HepG2 (cell line): ENCODE measurements at regions not wholly inside any gene's neighbourhood (a gene's known extent, or its start where the extent isn't known, plus 50 kb on each side); places are given as distances from the start of the nearest gene placed in this dataset.

ENCODE experiments used
- ATAC-seq: fragments of 200-7000 bp; cut with Tn5 transposase; 3 replicates; pipeline ENCODE4 v1.9.1; 2020; ENCODE audit warnings: mild to moderate bottlenecking, moderate library complexity
- BruUV-seq: library from RNA; stranded (reverse); fragments of 400-500 nt; replicated peaks from 2 replicates; lab custom pipeline; 2021; lab: Mats Ljungman, UMichigan
- CTCF ChIA-PET: fragments of 300-600 bp; formaldehyde crosslinking; extraction: SDS; loops from one replicate; lab custom pipeline; 2021; ENCODE audit warnings: low total read pairs, inconsistent platforms, low intra/inter-chr PET ratio; lab: Yijun Ruan, JAX
- POLR2A ChIA-PET: fragments of 350-600 bp; sonication (Branson Sonifier 250); formaldehyde crosslinking; loops from one replicate; lab custom pipeline; 2020; ENCODE audit warnings: antibody characterized with exemption, inconsistent platforms; lab: Yijun Ruan, JAX
- DNase-seq: peaks from one replicate; pipeline ENCODE4 v3.0.0-alpha.2; 2015; ENCODE audit warnings: low spot score
- FAIRE-seq: peaks from 3 replicates; lab custom pipeline; 2011; peaks lifted over from hg19 to GRCh38; lab: Jason Lieb, UNC
- H2AFZ ChIP-seq: one replicate; pipeline ENCODE4 v1.6.1; 2011; ENCODE audit warnings: low read length, inconsistent platforms
- H3K27ac ChIP-seq: fragments of 300-600 bp; 3 replicates; pipeline ENCODE4 v1.8.0; 2011; ENCODE audit warnings: mixed run types, mild to moderate bottlenecking, mixed read lengths, low read length, inconsistent platforms; ENCODE audit not compliant: insufficient read depth; ENCODE audit errors: extremely low read length
- H3K27me3 ChIP-seq, 2 experiments: fragments of 200-600 bp in 1 of 2; 2 replicates in 1 of 2; 3 replicates in 1 of 2; pipeline versions ENCODE4 v1.6.0 to v1.8.0; 2011; ENCODE audit warnings: low read length in 2 of 2, mild to moderate bottlenecking in 2 of 2, moderate library complexity in 2 of 2, inconsistent platforms in 1 of 2; ENCODE audit not compliant: insufficient read depth in 2 of 2, control insufficient read depth in 1 of 2
- H3K36me3 ChIP-seq, 2 experiments: fragments of 200-600 bp in 1 of 2; replicated peaks in 1 of 2; 2 replicates in 1 of 2; 3 replicates in 1 of 2; pipeline versions ENCODE4 v1.5.1 to v1.8.0; 2011; ENCODE audit warnings: low read length in 2 of 2, inconsistent platforms in 1 of 2; ENCODE audit not compliant: insufficient read depth in 2 of 2, control insufficient read depth in 1 of 2
- H3K4me1 ChIP-seq: 2 replicates; pipeline ENCODE4 v1.5.1; 2012; ENCODE audit warnings: low read length, inconsistent platforms; ENCODE audit not compliant: insufficient read depth
- H3K4me2 ChIP-seq: 2 replicates; pipeline ENCODE4 v1.6.0; 2011; ENCODE audit warnings: low read depth, low read length, inconsistent platforms
- H3K4me3 ChIP-seq, 3 experiments: fragments of 200-600 bp in 1 of 3; sonication (generic), shearing (Covaris generic) in 1 of 3; replicated peaks in 1 of 3; 2 replicates each; pipeline ENCODE4 v1.5.1; 2011 to 2016; ENCODE audit warnings: low read length in 3 of 3, inconsistent platforms in 2 of 3, low read depth in 2 of 3, mild to moderate bottlenecking in 2 of 3, control low read depth in 1 of 3, mixed read lengths in 1 of 3; ENCODE audit not compliant: insufficient read depth in 1 of 3
- H3K79me2 ChIP-seq: one replicate; pipeline ENCODE4 v1.6.1; 2011; ENCODE audit warnings: low read length, inconsistent platforms; ENCODE audit not compliant: insufficient read depth
- H3K9ac ChIP-seq: 2 replicates; pipeline ENCODE4 v1.6.0; 2011; ENCODE audit warnings: mild to moderate bottlenecking, low read depth, low read length, inconsistent platforms; ENCODE audit not compliant: insufficient read depth
- H3K9me3 ChIP-seq: 2 replicates; pipeline ENCODE4 v1.5.1; 2012; ENCODE audit warnings: mild to moderate bottlenecking, low read length
- H4K20me1 ChIP-seq: 2 replicates; pipeline ENCODE4 v1.6.0; 2011; ENCODE audit warnings: inconsistent platforms, mild to moderate bottlenecking, low read length, moderate library complexity; ENCODE audit not compliant: insufficient read depth
- FOXA3 ChIP-seq: IDR thresholded peaks from 2 replicates; pipeline ENCODE4 v1.6.1; 2016; ENCODE audit warnings: missing genetic modification reagents, missing compliant biosample characterization
- KDM2A ChIP-seq: sonication (generic); formaldehyde crosslinking; IDR thresholded peaks from 2 replicates; pipeline ENCODE4 v1.4.0; 2020; ENCODE audit warnings: low read depth, missing genetic modification reagents, borderline replicate concordance
- MATR3 ChIP-seq: sonication (generic); formaldehyde crosslinking; IDR thresholded peaks from 2 replicates; pipeline ENCODE4 v1.4.0; 2020; ENCODE audit warnings: missing genetic modification reagents
- NFIB ChIP-seq: sonication (generic); formaldehyde crosslinking; IDR thresholded peaks from 2 replicates; pipeline ENCODE4 v1.9.0; 2021; ENCODE audit warnings: missing genetic modification reagents, mild to moderate bottlenecking, borderline replicate concordance
- NFKB2 ChIP-seq: sonication (generic); formaldehyde crosslinking; IDR thresholded peaks from 2 replicates; pipeline ENCODE4 v1.4.0; 2020; ENCODE audit warnings: missing genetic modification reagents, borderline replicate concordance
- NR2F6 ChIP-seq, 2 experiments: IDR thresholded peaks; 2 replicates each; pipeline ENCODE4 v1.6.1; 2016; ENCODE audit warnings: antibody characterized with exemption in 1 of 2, mild to moderate bottlenecking in 1 of 2
- NRL ChIP-seq: sonication (generic); formaldehyde crosslinking; IDR thresholded peaks from 2 replicates; pipeline ENCODE4 v1.5.0; 2020; ENCODE audit warnings: missing genetic modification reagents, mild to moderate bottlenecking, moderate library complexity, borderline replicate concordance
- ZMYM2 ChIP-seq: sonication (generic); formaldehyde crosslinking; IDR thresholded peaks from 2 replicates; pipeline ENCODE4 v1.8.0; 2022; ENCODE audit warnings: mild to moderate bottlenecking, missing genetic modification reagents
- ZNF224 ChIP-seq: sonication (generic); formaldehyde crosslinking; IDR thresholded peaks from 2 replicates; pipeline ENCODE4 v1.5.0; 2020; ENCODE audit warnings: mild to moderate bottlenecking, missing genetic modification reagents
- ZNF232 ChIP-seq: sonication (generic); formaldehyde crosslinking; IDR thresholded peaks from 2 replicates; pipeline ENCODE4 v1.4.0; 2020; ENCODE audit warnings: missing genetic modification reagents, borderline replicate concordance
- ZNF256 ChIP-seq: sonication (generic); formaldehyde crosslinking; conservative IDR thresholded peaks from 2 replicates; pipeline ENCODE4 v1.4.0; 2020; ENCODE audit warnings: missing genetic modification reagents
- ZNF557 ChIP-seq: sonication (generic); formaldehyde crosslinking; IDR thresholded peaks from 2 replicates; pipeline ENCODE4 v1.4.0; 2020; ENCODE audit warnings: missing genetic modification reagents
- ZNF780A ChIP-seq: sonication (generic); formaldehyde crosslinking; IDR thresholded peaks from 2 replicates; pipeline ENCODE4 v1.8.0; 2022; ENCODE audit warnings: mild to moderate bottlenecking, missing genetic modification reagents, moderate library complexity
- ZSCAN29 ChIP-seq: sonication (generic); formaldehyde crosslinking; conservative IDR thresholded peaks from 2 replicates; pipeline ENCODE4 v1.4.0; 2020; ENCODE audit warnings: mild to moderate bottlenecking, missing genetic modification reagents
- ZZZ3 ChIP-seq: sonication (generic); formaldehyde crosslinking; IDR thresholded peaks from 2 replicates; pipeline ENCODE4 v1.4.0; 2020; ENCODE audit warnings: missing genetic modification reagents, mild to moderate bottlenecking, borderline replicate concordance
- WGBS: methylation state at CpG from one replicate; pipeline ENCODE4 v1.1.6; 2017; ENCODE audit warnings: low lambda C conversion rate; 5-methylcytosine and 5-hydroxymethylcytosine counted together
- in situ Hi-C: cut with HindIII; loops from 2 replicates; pipeline ENCODE4 v1.10.0; 2017; ENCODE audit warnings: low pct_unique_long_range_greater_than_20kb; ENCODE audit not compliant: extremely low pct_ligation_motif_present
- intact Hi-C: fragments of 100-400 bp; cut with micrococcal nuclease; formaldehyde crosslinking; loops from one replicate; pipeline ENCODE4 v1.10.0; 2022; ENCODE audit not compliant: unreplicated experiment
- TF ChIP-seq, protein P1 (sequence below), 2 experiments: sonication (generic) in 1 of 2; formaldehyde crosslinking in 1 of 2; IDR thresholded peaks; 2 replicates each; pipeline versions ENCODE4 v1.4.0 to v1.6.1; 2016 to 2020; ENCODE audit warnings: borderline replicate concordance in 1 of 2, low read depth in 1 of 2, mild to moderate bottlenecking in 1 of 2, missing genetic modification reagents in 1 of 2
- TF ChIP-seq, protein P2 (sequence below): IDR thresholded peaks from 2 replicates; pipeline ENCODE4 v1.6.1; 2016; ENCODE audit warnings: mild to moderate bottlenecking, missing biosample characterization, missing genetic modification reagents
- TF ChIP-seq, protein P3 (sequence below): sonication (generic); formaldehyde crosslinking; IDR thresholded peaks from 2 replicates; pipeline ENCODE4 v1.8.1; 2023; ENCODE audit warnings: mild to moderate bottlenecking, inconsistent platforms, moderate library complexity, missing genetic modification reagents, borderline replicate concordance
- TF ChIP-seq, protein P4 (sequence below): sonication (generic); formaldehyde crosslinking; IDR thresholded peaks from 2 replicates; pipeline ENCODE4 v1.4.0; 2020; ENCODE audit warnings: missing genetic modification reagents

DNA sequence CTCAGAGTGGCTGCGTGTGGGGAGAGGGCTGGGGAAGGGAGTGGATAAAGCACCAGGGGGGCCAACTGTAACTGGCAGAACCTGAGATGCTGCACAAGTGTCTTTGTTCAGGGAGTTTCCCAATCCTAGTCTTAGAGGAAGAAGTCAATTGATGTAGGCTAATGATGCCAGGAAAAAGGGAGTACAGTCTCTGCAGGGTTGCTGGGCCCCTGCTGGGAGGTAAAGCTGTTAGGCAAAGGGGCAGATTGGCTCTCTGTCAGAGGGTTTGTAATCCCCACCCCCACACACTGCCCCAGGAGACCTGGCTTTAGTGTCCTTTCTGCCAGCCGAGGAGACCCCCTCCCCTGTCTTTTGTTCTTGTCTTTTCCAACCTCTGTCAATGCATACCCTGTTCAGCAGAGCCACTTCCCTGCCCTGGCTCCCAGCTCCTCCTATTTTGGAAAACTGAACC, 178.4 kb downstream of the KCNA5 start:
- Histone ChIP-seq H3K4me2 (no peak overlapping the region), H3K27ac (no peak overlapping the region), H2AFZ (no peak overlapping the region), H3K27me3 (no peaks in the 10 kb centered on the region), H3K4me1 (no peaks in the 10 kb centered on the region), H3K9me3 (peaks cover 5% of the 10 kb centered on the region; the same call in 1 of the 2 replicates), H3K4me3 (no peak overlapping the region), H3K9ac (no peak overlapping the region), H3K36me3 (no peaks in the 10 kb centered on the region), H4K20me1 (no peaks in the 10 kb centered on the region), H3K79me2 (no peaks in the 10 kb centered on the region)
- ChIA-PET POLR2A (no interaction called here), CTCF (no interaction called here)
- in situ Hi-C loops: no loop called here
- BruUV-seq: no TSS peak
- ATAC-seq: no peak
- intact Hi-C loops: no loop called here
- no peak for DNase-seq
- WGBS: 0% methylated on average over 2 of the region's 2 CpGs
- no peak for FAIRE-seq
- no peak for TF ChIP-seq ZMYM2 (CRISPR knock-in tag)
- TF ChIP-seq NFIB (CRISPR knock-in tag): no peak
- TF ChIP-seq ZNF256 (CRISPR knock-in tag): no peak
- TF ChIP-seq NRL (CRISPR knock-in tag): no peak
- TF ChIP-seq NFKB2 (CRISPR knock-in tag): no peak
- TF ChIP-seq, protein P1, sequence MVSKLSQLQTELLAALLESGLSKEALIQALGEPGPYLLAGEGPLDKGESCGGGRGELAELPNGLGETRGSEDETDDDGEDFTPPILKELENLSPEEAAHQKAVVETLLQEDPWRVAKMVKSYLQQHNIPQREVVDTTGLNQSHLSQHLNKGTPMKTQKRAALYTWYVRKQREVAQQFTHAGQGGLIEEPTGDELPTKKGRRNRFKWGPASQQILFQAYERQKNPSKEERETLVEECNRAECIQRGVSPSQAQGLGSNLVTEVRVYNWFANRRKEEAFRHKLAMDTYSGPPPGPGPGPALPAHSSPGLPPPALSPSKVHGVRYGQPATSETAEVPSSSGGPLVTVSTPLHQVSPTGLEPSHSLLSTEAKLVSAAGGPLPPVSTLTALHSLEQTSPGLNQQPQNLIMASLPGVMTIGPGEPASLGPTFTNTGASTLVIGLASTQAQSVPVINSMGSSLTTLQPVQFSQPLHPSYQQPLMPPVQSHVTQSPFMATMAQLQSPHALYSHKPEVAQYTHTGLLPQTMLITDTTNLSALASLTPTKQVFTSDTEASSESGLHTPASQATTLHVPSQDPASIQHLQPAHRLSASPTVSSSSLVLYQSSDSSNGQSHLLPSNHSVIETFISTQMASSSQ (IDR thresholded peaks at IDR 0.05; ENCODE audit: low read depth): no peak
- TF ChIP-seq, protein P1 (CRISPR knock-in tag; IDR thresholded peaks at IDR 0.05; ENCODE audit: borderline replicate concordance): no peak
- TF ChIP-seq FOXA3 (CRISPR knock-in tag): no peak
- no peak for TF ChIP-seq KDM2A (CRISPR knock-in tag)
- TF ChIP-seq ZNF557: no peak
- no peak for TF ChIP-seq ZSCAN29 (CRISPR knock-in tag)
- no peak for TF ChIP-seq ZNF780A
- no peak for TF ChIP-seq NR2F6 (IDR thresholded peaks at IDR 0.05)
- TF ChIP-seq NR2F6 (CRISPR knock-in tag; IDR thresholded peaks at IDR 0.05): no peak
- no peak for TF ChIP-seq ZZZ3 (CRISPR knock-in tag)
- TF ChIP-seq MATR3 (CRISPR knock-in tag): no peak
- TF ChIP-seq, protein P2, sequence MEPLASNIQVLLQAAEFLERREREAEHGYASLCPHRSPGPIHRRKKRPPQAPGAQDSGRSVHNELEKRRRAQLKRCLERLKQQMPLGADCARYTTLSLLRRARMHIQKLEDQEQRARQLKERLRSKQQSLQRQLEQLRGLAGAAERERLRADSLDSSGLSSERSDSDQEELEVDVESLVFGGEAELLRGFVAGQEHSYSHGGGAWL (CRISPR knock-in tag): no peak
- TF ChIP-seq ZNF224 (CRISPR knock-in tag): no peak
- TF ChIP-seq, protein P3, sequence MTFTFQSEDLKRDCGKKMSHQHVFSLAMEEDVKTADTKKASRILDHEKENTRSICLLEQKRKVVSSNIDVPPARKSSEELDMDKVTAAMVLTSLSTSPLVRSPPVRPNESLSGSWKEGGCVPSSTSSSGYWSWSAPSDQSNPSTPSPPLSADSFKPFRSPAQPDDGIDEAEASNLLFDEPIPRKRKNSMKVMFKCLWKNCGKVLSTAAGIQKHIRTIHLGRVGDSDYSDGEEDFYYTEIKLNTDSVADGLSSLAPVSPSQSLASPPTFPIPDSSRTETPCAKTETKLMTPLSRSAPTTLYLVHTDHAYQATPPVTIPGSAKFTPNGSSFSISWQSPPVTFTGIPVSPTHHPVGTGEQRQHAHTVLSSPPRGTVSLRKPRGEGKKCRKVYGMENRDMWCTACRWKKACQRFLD (CRISPR knock-in tag): no peak
- TF ChIP-seq ZNF232 (CRISPR knock-in tag): no peak
- TF ChIP-seq, protein P4, sequence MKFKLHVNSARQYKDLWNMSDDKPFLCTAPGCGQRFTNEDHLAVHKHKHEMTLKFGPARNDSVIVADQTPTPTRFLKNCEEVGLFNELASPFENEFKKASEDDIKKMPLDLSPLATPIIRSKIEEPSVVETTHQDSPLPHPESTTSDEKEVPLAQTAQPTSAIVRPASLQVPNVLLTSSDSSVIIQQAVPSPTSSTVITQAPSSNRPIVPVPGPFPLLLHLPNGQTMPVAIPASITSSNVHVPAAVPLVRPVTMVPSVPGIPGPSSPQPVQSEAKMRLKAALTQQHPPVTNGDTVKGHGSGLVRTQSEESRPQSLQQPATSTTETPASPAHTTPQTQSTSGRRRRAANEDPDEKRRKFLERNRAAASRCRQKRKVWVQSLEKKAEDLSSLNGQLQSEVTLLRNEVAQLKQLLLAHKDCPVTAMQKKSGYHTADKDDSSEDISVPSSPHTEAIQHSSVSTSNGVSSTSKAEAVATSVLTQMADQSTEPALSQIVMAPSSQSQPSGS (CRISPR knock-in tag): no peak
